Subcutaneous abdominal adipose tissue (tissue), 5 donors: ENCODE measurements at regions not wholly inside any gene's neighbourhood (a gene's known extent, or its start where the extent isn't known, plus 50 kb on each side); places are given as distances from the start of the nearest gene placed in this dataset.
A peak's percentile ranks its signal among the peaks of the same experiment; 100 is the strongest.

ENCODE experiments used
- H3K27ac ChIP-seq: one replicate; pipeline ENCODE4 v1.7.0; 2013; ENCODE audit warnings: low read depth, mild to moderate bottlenecking, inconsistent platforms, low read length, moderate library complexity
- H3K27me3 ChIP-seq, 5 donors: one replicate each; pipeline ENCODE4 v1.7.0; 2013; ENCODE audit warnings: low read length in 5 of 5, inconsistent platforms in 1 of 5; ENCODE audit not compliant: control insufficient read depth in 5 of 5, insufficient read depth in 4 of 5
- H3K36me3 ChIP-seq, 5 donors: one replicate each; pipeline ENCODE4 v1.7.0; 2013; ENCODE audit warnings: low read length in 5 of 5; ENCODE audit not compliant: control insufficient read depth in 5 of 5, insufficient read depth in 5 of 5
- H3K4me1 ChIP-seq, 5 donors: one replicate each; pipeline ENCODE4 v1.7.0; 2013; ENCODE audit warnings: low read length in 5 of 5, mild to moderate bottlenecking in 3 of 5, moderate library complexity in 1 of 5; ENCODE audit not compliant: control insufficient read depth in 5 of 5, insufficient read depth in 5 of 5
- H3K4me3 ChIP-seq, 5 donors: one replicate each; pipeline ENCODE4 v1.7.0; 2013; ENCODE audit warnings: low read length in 5 of 5, low read depth in 1 of 5
- H3K9ac ChIP-seq, 5 donors: one replicate each; pipeline ENCODE4 v1.7.0; 2013; ENCODE audit warnings: low read length in 5 of 5, mild to moderate bottlenecking in 4 of 5, moderate library complexity in 3 of 5
- H3K9me3 ChIP-seq, 5 donors: one replicate each; pipeline ENCODE4 v1.7.0; 2013; ENCODE audit warnings: low read length in 5 of 5; ENCODE audit not compliant: control insufficient read depth in 5 of 5
- donor health status: healthy.
- donor health status: healthy.
- donor health status: healthy.
- donor health status: healthy.
- donor health status: healthy.

GRCh38 chr6:74606582-74607071, 599.2 kb downstream of the COL12A1 start:
- no peaks in the 10 kb centered on the region for H3K9me3 ChIP-seq
- no peaks in the 10 kb centered on the region for H3K36me3 ChIP-seq
- no peak overlapping the region for H3K4me3 ChIP-seq
- peaks cover 0 to 29% (median 17%) of the 10 kb centered on the region in 5 donors for H3K4me1 ChIP-seq
- peak overlapping the region; percentile 90 for H3K27ac ChIP-seq
- H3K9ac ChIP-seq, result peak overlapping the region in 3 of 5 donors; percentile 15 to 33 (median 17)
- H3K27me3 ChIP-seq, result no peaks in the 10 kb centered on the region

- peak overlapping the region; percentile 90 for H3K27ac ChIP-seq
- H3K36me3 ChIP-seq, result no peaks in the 10 kb centered on the region
- H3K9me3 ChIP-seq, result no peaks in the 10 kb centered on the region
- no peak overlapping the region for H3K4me3 ChIP-seq
- H3K9ac ChIP-seq, result peak overlapping the region in 3 of 5 donors; percentile 15 to 33 (median 17)
- H3K4me1 ChIP-seq, result peaks cover 0 to 29% (median 17%) of the 10 kb centered on the region in 5 donors
- H3K27me3 ChIP-seq, result no peaks in the 10 kb centered on the region
Observed at GRCh38 chr6:74605922-74606581, 599.8 kb downstream of the COL12A1 start.

- H3K27ac ChIP-seq, result no peak overlapping the region
- peaks cover 0 to 24% (median 17%) of the 10 kb centered on the region in 5 donors for H3K4me1 ChIP-seq
- no peak overlapping the region for H3K9ac ChIP-seq
- H3K36me3 ChIP-seq, result no peaks in the 10 kb centered on the region
- no peaks in the 10 kb centered on the region for H3K9me3 ChIP-seq
- no peaks in the 10 kb centered on the region for H3K27me3 ChIP-seq
- no peak overlapping the region for H3K4me3 ChIP-seq
Observed at GRCh38 chr6:74604279-74604678, 601.6 kb downstream of the COL12A1 start.

DNA sequence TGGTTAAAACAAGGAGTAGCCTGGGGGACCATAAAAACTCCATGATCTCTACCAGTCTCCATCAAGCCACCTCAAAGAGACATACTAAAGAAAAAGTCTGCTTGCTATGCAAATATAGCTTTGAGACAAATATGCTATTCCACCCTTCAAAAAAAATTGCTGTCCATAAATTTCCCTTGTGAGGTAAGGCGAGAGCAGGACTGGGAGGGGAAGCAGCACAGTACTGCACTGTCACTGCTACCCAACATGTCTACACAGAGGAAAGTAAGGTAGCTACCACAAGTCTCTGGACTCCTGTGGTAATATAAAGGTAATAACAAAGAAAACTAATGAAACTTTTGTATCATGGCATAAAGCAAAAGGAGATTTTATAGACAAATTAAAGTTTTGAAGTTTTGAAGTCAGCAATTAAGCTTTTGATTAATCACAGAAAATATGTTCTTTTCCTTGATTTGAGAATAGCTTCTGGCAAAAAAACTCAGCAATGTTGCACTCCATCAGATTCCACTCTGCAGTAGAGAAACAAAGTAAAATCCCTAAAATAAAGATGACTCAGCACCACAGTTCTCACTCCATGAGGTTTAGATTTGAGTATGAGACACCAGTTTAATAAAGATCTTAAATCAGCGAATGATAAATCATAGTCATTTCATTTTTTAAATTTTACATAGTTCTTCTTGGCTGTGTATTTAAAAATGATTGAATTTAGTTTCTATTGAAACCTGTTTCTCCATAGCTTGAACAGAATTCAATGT, 602.4 kb downstream of the COL12A1 start:
- Histone ChIP-seq H3K9me3 (no peaks in the 10 kb centered on the region), H3K27ac (no peak overlapping the region), H3K9ac (no peak overlapping the region), H3K36me3 (no peaks in the 10 kb centered on the region), H3K4me3 (no peak overlapping the region), H3K4me1 (peaks cover 0 to 19% (median 12%) of the 10 kb centered on the region in 5 donors), H3K27me3 (no peaks in the 10 kb centered on the region)

GRCh38 chr6:74602206-74602605, 603.6 kb downstream of the COL12A1 start:
- no peaks in the 10 kb centered on the region for H3K36me3 ChIP-seq
- no peak overlapping the region for H3K4me3 ChIP-seq
- no peak overlapping the region for H3K27ac ChIP-seq
- no peaks in the 10 kb centered on the region for H3K27me3 ChIP-seq
- peaks cover 0 to 13% (median 8%) of the 10 kb centered on the region in 5 donors for H3K4me1 ChIP-seq
- H3K9ac ChIP-seq, result no peak overlapping the region
- H3K9me3 ChIP-seq, result no peaks in the 10 kb centered on the region

DNA sequence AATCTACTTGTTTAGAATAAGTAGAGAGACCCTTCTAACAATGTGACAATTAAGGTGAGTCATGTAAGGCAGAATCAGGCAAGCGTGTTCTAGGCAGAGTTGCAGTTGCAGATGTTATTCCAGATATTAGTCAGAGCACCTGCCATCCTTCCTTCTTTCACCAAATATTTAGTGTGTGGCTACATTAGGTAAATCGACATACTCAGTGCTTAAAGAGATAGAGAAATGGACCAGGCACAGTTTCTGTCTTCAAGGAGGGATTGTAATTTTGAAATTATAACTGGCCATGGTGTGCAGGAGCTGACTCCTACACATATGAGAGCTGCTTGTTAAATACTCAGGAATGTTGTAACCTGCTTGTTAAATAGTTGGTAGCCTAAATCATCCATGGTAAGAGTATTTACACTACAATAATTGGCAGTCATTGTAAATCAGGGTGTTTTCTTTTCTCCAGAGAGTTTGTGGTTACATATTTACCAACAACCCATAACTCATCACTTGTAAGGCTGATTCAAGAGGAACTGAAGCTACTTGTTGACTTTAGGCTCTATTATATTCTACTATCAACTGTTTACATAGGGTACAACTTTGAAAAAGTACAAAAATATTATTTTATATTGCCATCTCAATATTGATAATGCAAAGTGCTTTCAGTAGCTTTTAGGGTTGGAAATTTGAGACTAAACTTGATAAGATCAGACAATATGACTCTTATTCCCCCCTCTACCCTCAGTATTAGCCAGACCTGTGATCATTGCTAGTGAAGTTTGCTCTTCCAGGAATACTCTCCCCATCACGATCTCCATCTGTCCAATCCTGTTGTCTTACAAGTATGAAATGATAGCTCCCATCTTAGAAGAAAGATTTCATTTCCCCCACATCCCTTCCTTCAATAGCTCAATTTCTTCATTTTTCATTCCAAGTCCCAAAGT, 607.1 kb downstream of the COL12A1 start:
- Histone ChIP-seq H3K4me3 (no peak overlapping the region), H3K36me3 (no peaks in the 10 kb centered on the region), H3K4me1 (no peaks in the 10 kb centered on the region), H3K27me3 (no peaks in the 10 kb centered on the region), H3K27ac (no peak overlapping the region), H3K9me3 (no peaks in the 10 kb centered on the region), H3K9ac (no peak overlapping the region)

DNA sequence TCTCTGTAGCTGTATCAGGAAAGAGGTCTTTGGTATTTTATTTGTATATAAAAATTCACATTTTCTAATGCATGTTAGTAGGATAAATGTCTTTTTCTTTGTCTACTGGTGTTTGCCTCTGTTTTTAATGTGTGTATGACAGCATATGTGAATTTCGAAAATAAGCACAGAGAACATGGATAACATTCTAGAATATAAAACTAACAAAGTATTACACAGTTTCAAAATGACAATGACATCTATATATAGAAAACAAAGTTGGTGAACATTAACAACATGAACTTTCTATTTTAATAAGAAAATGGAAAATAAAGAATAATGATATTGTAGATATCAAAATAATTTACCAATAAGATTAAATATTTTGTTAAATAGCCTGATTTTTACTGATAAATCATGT, 608.0 kb downstream of the COL12A1 start:
- Histone ChIP-seq H3K9me3 (no peaks in the 10 kb centered on the region), H3K27ac (no peak overlapping the region), H3K4me3 (no peak overlapping the region), H3K9ac (no peak overlapping the region), H3K36me3 (no peaks in the 10 kb centered on the region), H3K27me3 (no peaks in the 10 kb centered on the region), H3K4me1 (no peaks in the 10 kb centered on the region)

GRCh38 chr6:74597266-74597665, 608.6 kb downstream of the COL12A1 start:
- Histone ChIP-seq H3K36me3 (no peaks in the 10 kb centered on the region), H3K4me3 (no peak overlapping the region), H3K9me3 (no peaks in the 10 kb centered on the region), H3K9ac (no peak overlapping the region), H3K27me3 (no peaks in the 10 kb centered on the region), H3K27ac (no peak overlapping the region), H3K4me1 (no peaks in the 10 kb centered on the region)

- Histone ChIP-seq H3K9me3 (peaks cover 0 to 2% (median 0%) of the 10 kb centered on the region in 5 donors), H3K27ac (no peak overlapping the region), H3K9ac (no peak overlapping the region), H3K27me3 (no peaks in the 10 kb centered on the region), H3K36me3 (no peaks in the 10 kb centered on the region), H3K4me3 (no peak overlapping the region), H3K4me1 (no peaks in the 10 kb centered on the region)
Observed at GRCh38 chr6:74596588-74596987, 609.3 kb downstream of the COL12A1 start.
